ENCODE measurements at regions not wholly inside any gene's neighbourhood (a gene's known extent, or its start where the extent isn't known, plus 50 kb on each side); places are given as distances from the start of the nearest gene placed in this dataset.

DNA sequence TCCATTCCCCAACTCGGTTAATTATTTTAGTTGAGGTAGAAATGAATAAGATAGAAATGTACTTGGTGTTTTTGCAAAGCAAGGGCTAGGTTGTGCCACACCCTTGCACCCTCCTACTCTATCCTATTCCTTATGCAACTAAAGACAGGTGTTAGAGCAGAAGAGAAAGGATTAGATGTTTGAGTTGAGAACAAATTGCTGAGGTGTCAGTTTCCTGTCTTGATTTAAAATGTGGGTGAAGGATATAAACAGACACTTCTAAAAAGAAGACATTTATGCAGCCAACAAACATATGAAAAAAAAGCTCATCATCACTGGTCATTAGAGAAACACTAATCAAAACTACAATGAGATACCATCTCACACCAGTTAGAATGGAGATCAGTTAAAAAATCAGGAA, 1256.2 kb downstream of the CNTNAP5 start:
- no peaks in the 10 kb centered on the region for H4K20me1 ChIP-seq (ENCODE audit: control insufficient read depth, insufficient read depth)
- ChIA-PET SMC1A (ENCODE audit: uncharacterized antibody, unreplicated experiment) (no interaction called here), RAD21 (ENCODE audit: unreplicated experiment) (no interaction called here), POLR2A (no interaction called here), CTCF (no interaction called here)
- no peak overlapping the region for H3K4me2 ChIP-seq (ENCODE audit: control insufficient read depth, insufficient read depth)
- intact Hi-C loops (cut with micrococcal nuclease; ENCODE audit: unreplicated experiment) = no loop called here
- in situ Hi-C loops (cut with MboI) = no loop called here
- no peak overlapping the region for H3K4me3 ChIP-seq
- DNase-seq (ENCODE audit: low read depth, low spot score) (no peak), ATAC-seq (no peak), FAIRE-seq (no peak)
- H3K9me3 ChIP-seq (replicated peaks; ENCODE audit: control insufficient read depth, insufficient read depth, low read length) = no peaks in the 10 kb centered on the region
- no TSS peak for BruUV-seq (replicated peaks)
- WGBS (ENCODE audit: insufficient coverage, insufficient replicate concordance, low lambda C conversion rate, missing lambda C conversion rate) = 52% methylated on average over 1 of the region's 1 CpG
- no peaks in the 10 kb centered on the region for H3K36me3 ChIP-seq (ENCODE audit: control insufficient read depth in 2 of 2, insufficient read depth in 2 of 2, low read length in 1 of 2)
- no peaks in the 10 kb centered on the region for H3K79me2 ChIP-seq (ENCODE audit: control insufficient read depth, insufficient read depth, low read length)
- no peaks in the 10 kb centered on the region for H3K27me3 ChIP-seq (replicated peaks in 1 of 2; ENCODE audit: control insufficient read depth in 2 of 2, insufficient read depth in 2 of 2, low read length in 1 of 2)
- no peak overlapping the region for H2AFZ ChIP-seq (ENCODE audit: control insufficient read depth, low read depth, low read length)
- no peaks in the 10 kb centered on the region for H3K4me1 ChIP-seq (ENCODE audit: control insufficient read depth, insufficient read depth, low read length)
- H3K27ac ChIP-seq (ENCODE audit: control insufficient read depth, insufficient read depth) = no peak overlapping the region
- TF ChIP-seq, protein P1, sequence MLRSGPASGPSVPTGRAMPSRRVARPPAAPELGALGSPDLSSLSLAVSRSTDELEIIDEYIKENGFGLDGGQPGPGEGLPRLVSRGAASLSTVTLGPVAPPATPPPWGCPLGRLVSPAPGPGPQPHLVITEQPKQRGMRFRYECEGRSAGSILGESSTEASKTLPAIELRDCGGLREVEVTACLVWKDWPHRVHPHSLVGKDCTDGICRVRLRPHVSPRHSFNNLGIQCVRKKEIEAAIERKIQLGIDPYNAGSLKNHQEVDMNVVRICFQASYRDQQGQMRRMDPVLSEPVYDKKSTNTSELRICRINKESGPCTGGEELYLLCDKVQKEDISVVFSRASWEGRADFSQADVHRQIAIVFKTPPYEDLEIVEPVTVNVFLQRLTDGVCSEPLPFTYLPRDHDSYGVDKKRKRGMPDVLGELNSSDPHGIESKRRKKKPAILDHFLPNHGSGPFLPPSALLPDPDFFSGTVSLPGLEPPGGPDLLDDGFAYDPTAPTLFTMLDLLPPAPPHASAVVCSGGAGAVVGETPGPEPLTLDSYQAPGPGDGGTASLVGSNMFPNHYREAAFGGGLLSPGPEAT (IDR thresholded peaks at IDR 0.05; ENCODE audit: low read depth) = no peak
- TF ChIP-seq SRF (IDR thresholded peaks at IDR 0.05; ENCODE audit: low read depth in 2 of 2, low read length in 2 of 2) = no peak
- TF ChIP-seq EED (IDR thresholded peaks at IDR 0.05; ENCODE audit: low read depth) = no peak
- TF ChIP-seq IKZF1 (conservative IDR thresholded peaks at IDR 0.05) = no peak
- TF ChIP-seq MTA2 (IDR thresholded peaks at IDR 0.05; ENCODE audit: low read depth) = no peak
- TF ChIP-seq EZH2 (IDR thresholded peaks at IDR 0.05; ENCODE audit: borderline replicate concordance, control insufficient read depth, low read depth, low read length) = no peak
- no peak for TF ChIP-seq ETV6 (conservative IDR thresholded peaks at IDR 0.05 in 1 of 2, IDR thresholded peaks at IDR 0.05 in 1 of 2; ENCODE audit: borderline replicate concordance in 1 of 2, low read depth in 1 of 2)
- TF ChIP-seq RBBP5 (conservative IDR thresholded peaks at IDR 0.05) = no peak
- no peak for TF ChIP-seq ZNF274 (IDR thresholded peaks at IDR 0.05; ENCODE audit: insufficient read depth, insufficient read length)
- no peak for TF ChIP-seq RAD51 (IDR thresholded peaks at IDR 0.05)
- TF ChIP-seq, protein P2, sequence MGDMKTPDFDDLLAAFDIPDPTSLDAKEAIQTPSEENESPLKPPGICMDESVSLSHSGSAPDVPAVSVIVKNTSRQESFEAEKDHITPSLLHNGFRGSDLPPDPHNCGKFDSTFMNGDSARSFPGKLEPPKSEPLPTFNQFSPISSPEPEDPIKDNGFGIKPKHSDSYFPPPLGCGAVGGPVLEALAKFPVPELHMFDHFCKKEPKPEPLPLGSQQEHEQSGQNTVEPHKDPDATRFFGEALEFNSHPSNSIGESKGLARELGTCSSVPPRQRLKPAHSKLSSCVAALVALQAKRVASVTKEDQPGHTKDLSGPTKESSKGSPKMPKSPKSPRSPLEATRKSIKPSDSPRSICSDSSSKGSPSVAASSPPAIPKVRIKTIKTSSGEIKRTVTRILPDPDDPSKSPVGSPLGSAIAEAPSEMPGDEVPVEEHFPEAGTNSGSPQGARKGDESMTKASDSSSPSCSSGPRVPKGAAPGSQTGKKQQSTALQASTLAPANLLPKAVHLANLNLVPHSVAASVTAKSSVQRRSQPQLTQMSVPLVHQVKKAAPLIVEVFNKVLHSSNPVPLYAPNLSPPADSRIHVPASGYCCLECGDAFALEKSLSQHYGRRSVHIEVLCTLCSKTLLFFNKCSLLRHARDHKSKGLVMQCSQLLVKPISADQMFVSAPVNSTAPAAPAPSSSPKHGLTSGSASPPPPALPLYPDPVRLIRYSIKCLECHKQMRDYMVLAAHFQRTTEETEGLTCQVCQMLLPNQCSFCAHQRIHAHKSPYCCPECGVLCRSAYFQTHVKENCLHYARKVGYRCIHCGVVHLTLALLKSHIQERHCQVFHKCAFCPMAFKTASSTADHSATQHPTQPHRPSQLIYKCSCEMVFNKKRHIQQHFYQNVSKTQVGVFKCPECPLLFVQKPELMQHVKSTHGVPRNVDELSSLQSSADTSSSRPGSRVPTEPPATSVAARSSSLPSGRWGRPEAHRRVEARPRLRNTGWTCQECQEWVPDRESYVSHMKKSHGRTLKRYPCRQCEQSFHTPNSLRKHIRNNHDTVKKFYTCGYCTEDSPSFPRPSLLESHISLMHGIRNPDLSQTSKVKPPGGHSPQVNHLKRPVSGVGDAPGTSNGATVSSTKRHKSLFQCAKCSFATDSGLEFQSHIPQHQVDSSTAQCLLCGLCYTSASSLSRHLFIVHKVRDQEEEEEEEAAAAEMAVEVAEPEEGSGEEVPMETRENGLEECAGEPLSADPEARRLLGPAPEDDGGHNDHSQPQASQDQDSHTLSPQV (IDR thresholded peaks at IDR 0.05) = no peak
- no peak for TF ChIP-seq BMI1 (IDR thresholded peaks at IDR 0.05; ENCODE audit: borderline replicate concordance)
- no peak for TF ChIP-seq MYC (IDR thresholded peaks at IDR 0.05; ENCODE audit: insufficient read depth, insufficient read length, insufficient replicate concordance, low read length, severe bottlenecking)
- no peak for TF ChIP-seq SIX5 (IDR thresholded peaks at IDR 0.05; ENCODE audit: low read depth, low read length, severe bottlenecking)
- TF ChIP-seq FOS (IDR thresholded peaks at IDR 0.05; ENCODE audit: borderline replicate concordance, extremely low read depth, insufficient read length) = no peak
- no peak overlapping the region for H3K9ac ChIP-seq (ENCODE audit: control insufficient read depth, insufficient read depth, low read length)

Measured in GM12878 (cell line).